OCI-LY7 (cell line): ENCODE measurements at regions not wholly inside any gene's neighbourhood (a gene's known extent, or its start where the extent isn't known, plus 50 kb on each side); places are given as distances from the start of the nearest gene placed in this dataset.

Experiments used
- EZH2phosphoT487 ChIP-seq: fragments of 200-600 bp; sonication (generic); IDR thresholded peaks from 2 replicates; pipeline ENCODE4 v1.6.1; 2018; ENCODE audit warnings: low read depth, borderline replicate concordance, mild to moderate bottlenecking, mixed run types, antibody characterized with exemption, low read length, moderate library complexity, mixed read lengths
- TF ChIP-seq, protein P1 (sequence below): fragments of 200-600 bp; sonication (generic); conservative IDR thresholded peaks from 2 replicates; pipeline ENCODE4 v1.5.1; 2014; ENCODE audit warnings: mild to moderate bottlenecking, antibody characterized with exemption, low read length, moderate library complexity, mixed read lengths

DNA sequence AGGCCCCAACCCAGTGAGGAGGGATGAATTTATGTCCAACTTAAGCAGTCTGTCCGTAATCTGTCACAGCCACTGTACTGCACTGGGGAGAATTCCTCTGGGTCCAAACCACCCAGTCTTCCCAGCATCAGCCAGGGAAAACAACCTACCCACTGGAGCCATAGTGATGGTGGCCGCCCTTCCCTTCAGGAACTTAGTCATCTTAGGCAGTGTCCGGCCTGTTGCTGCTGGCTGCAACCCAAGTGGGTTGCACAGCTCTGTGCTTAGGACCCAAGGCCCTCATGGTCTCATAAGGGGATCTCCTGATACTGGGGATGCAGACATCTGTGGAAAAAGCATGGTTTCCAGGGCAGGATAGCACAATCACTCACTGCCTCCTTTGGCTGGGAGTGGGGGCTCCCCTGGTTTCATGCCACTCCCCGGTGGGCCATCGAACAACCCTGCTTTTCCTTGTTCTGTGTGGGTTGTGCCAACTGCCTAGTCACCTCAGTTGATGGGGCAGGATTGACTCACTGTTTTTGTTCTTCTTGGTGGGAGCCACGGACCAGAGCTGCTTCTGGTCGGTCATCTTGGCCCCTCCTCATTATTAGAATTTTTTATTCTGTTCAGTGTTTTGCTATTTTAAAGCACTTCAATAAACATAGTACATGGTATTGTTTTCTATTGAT is 591.9 kb downstream of the DOK5 start:
- TF ChIP-seq, protein P1, sequence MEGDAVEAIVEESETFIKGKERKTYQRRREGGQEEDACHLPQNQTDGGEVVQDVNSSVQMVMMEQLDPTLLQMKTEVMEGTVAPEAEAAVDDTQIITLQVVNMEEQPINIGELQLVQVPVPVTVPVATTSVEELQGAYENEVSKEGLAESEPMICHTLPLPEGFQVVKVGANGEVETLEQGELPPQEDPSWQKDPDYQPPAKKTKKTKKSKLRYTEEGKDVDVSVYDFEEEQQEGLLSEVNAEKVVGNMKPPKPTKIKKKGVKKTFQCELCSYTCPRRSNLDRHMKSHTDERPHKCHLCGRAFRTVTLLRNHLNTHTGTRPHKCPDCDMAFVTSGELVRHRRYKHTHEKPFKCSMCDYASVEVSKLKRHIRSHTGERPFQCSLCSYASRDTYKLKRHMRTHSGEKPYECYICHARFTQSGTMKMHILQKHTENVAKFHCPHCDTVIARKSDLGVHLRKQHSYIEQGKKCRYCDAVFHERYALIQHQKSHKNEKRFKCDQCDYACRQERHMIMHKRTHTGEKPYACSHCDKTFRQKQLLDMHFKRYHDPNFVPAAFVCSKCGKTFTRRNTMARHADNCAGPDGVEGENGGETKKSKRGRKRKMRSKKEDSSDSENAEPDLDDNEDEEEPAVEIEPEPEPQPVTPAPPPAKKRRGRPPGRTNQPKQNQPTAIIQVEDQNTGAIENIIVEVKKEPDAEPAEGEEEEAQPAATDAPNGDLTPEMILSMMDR = no peak
- no peak for TF ChIP-seq EZH2phosphoT487
